Neural progenitor cell (in vitro differentiated cells): ENCODE measurements at regions not wholly inside any gene's neighbourhood (a gene's known extent, or its start where the extent isn't known, plus 50 kb on each side); places are given as distances from the start of the nearest gene placed in this dataset.

Source experiments
- DNase-seq: peaks from one replicate; pipeline ENCODE4 v3.0.0-alpha.2; 2016; ENCODE audit warnings: low spot score
- H2AFZ ChIP-seq: fragments of 200-600 bp; sonication (generic); replicated peaks from 2 replicates; pipeline ENCODE4 v1.6.1; 2016; ENCODE audit warnings: antibody characterized with exemption
- H3F3A ChIP-seq: fragments of 200-600 bp; sonication (generic); 2 replicates; pipeline ENCODE4 v1.6.1; 2016; ENCODE audit warnings: antibody characterized with exemption, low read depth
- H3K27ac ChIP-seq: fragments of 200-600 bp; sonication (generic); 2 replicates; pipeline ENCODE4 v1.5.1; 2016; ENCODE audit warnings: mild to moderate bottlenecking
- H3K27me3 ChIP-seq: fragments of 200-600 bp; sonication (generic); 2 replicates; pipeline ENCODE4 v1.6.1; 2016; ENCODE audit warnings: mild to moderate bottlenecking, moderate library complexity
- H3K36me3 ChIP-seq: fragments of 200-600 bp; sonication (generic); 2 replicates; pipeline ENCODE4 v1.5.1; 2016
- H3K4me1 ChIP-seq: fragments of 200-600 bp; sonication (generic); 2 replicates; pipeline ENCODE4 v1.6.1; 2016; ENCODE audit warnings: mixed run types
- H3K4me2 ChIP-seq: fragments of 200-600 bp; sonication (generic); 2 replicates; pipeline ENCODE4 v1.6.1; 2016
- H3K4me3 ChIP-seq: fragments of 200-600 bp; sonication (generic); 2 replicates; pipeline ENCODE4 v1.5.1; 2016
- H3K79me2 ChIP-seq: fragments of 200-600 bp; sonication (generic); 2 replicates; pipeline ENCODE4 v1.6.1; 2016; ENCODE audit warnings: low read depth
- H3K9ac ChIP-seq: fragments of 200-600 bp; sonication (generic); 2 replicates; pipeline ENCODE4 v1.6.1; 2016
- H3K9me3 ChIP-seq: fragments of 200-600 bp; sonication (generic); 2 replicates; pipeline ENCODE4 v1.5.1; 2016; ENCODE audit warnings: low read depth
- H4K20me1 ChIP-seq: fragments of 200-600 bp; sonication (generic); 2 replicates; pipeline ENCODE4 v1.6.1; 2016; ENCODE audit warnings: low read depth
- H3K27ac Mint-ChIP-seq: 3 replicates; pipeline ENCODE4 v1.8.0; 2021; ENCODE audit warnings: mixed read lengths
- H3K27me3 Mint-ChIP-seq: 2 replicates; pipeline ENCODE4 v1.8.0; 2022; ENCODE audit warnings: low read depth, mild to moderate bottlenecking, inconsistent platforms, moderate library complexity, mixed read lengths; ENCODE audit not compliant: insufficient read depth
- H3K36me3 Mint-ChIP-seq: 3 replicates; pipeline ENCODE4 v1.8.0; 2021; ENCODE audit warnings: mixed read lengths
- H3K4me1 Mint-ChIP-seq: 3 replicates; pipeline ENCODE4 v1.8.0; 2021; ENCODE audit warnings: mixed read lengths
- H3K4me3 Mint-ChIP-seq: 3 replicates; pipeline ENCODE4 v1.8.0; 2021; ENCODE audit warnings: mild to moderate bottlenecking, moderate library complexity, mixed read lengths
- H3K9me3 Mint-ChIP-seq: 3 replicates; pipeline ENCODE4 v1.8.0; 2020; ENCODE audit warnings: mixed read lengths
- EZH2 ChIP-seq: fragments of 200-600 bp; sonication (generic); IDR thresholded peaks from 2 replicates; pipeline ENCODE4 v1.6.1; 2017; ENCODE audit warnings: antibody characterized with exemption, mild to moderate bottlenecking, moderate library complexity
- EZH2phosphoT487 ChIP-seq: fragments of 200-600 bp; sonication (generic); IDR thresholded peaks from 2 replicates; pipeline ENCODE4 v1.6.1; 2017; ENCODE audit warnings: antibody characterized with exemption
- TF ChIP-seq, protein P1 (sequence below): fragments of 200-600 bp; sonication (generic); IDR thresholded peaks from 2 replicates; pipeline ENCODE4 v1.5.1; 2017; ENCODE audit warnings: antibody characterized with exemption, mild to moderate bottlenecking

DNA sequence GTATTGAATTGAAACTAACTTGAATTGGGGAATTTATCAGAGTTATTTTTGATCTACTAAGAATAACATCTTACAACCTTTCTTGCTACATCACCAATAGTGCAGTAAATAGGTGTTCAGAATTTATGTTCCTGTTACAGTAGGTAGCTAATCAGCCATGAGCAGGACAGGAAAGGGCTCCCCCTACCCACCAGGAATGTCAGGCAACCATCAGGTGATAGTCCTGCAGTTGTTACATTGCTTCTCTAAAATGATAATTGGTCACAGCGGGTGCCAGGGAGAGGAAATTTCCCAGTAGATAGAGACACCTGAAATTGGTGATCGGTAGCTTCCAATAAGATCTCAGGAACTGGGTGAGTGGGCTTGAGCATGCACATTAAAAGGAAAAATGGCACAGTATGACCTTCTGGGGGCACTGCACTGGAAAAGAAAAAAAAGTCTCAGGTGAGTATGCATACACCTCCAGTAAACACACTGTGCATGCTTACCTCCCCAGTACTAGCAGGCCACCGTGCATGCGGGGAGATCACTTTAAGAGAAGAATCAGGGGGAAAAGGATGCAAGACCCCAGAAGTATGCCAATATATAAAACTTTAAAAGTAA is 1092.0 kb upstream of the LRRTM1 start:
- no peaks in the 10 kb centered on the region for H3K36me3 ChIP-seq
- no peak overlapping the region for H3K9ac ChIP-seq
- H4K20me1 ChIP-seq = no peaks in the 10 kb centered on the region
- Mint-ChIP-seq H3K9me3 (no peaks in the 10 kb centered on the region), H3K36me3 (no peaks in the 10 kb centered on the region), H3K27me3 (peaks cover 2% of the 10 kb centered on the region), H3K4me1 (peaks cover 4% of the 10 kb centered on the region), H3K27ac (no peak overlapping the region), H3K4me3 (no peak overlapping the region)
- no peaks in the 10 kb centered on the region for H3K27me3 ChIP-seq
- no peak for TF ChIP-seq EZH2phosphoT487
- TF ChIP-seq, protein P1, sequence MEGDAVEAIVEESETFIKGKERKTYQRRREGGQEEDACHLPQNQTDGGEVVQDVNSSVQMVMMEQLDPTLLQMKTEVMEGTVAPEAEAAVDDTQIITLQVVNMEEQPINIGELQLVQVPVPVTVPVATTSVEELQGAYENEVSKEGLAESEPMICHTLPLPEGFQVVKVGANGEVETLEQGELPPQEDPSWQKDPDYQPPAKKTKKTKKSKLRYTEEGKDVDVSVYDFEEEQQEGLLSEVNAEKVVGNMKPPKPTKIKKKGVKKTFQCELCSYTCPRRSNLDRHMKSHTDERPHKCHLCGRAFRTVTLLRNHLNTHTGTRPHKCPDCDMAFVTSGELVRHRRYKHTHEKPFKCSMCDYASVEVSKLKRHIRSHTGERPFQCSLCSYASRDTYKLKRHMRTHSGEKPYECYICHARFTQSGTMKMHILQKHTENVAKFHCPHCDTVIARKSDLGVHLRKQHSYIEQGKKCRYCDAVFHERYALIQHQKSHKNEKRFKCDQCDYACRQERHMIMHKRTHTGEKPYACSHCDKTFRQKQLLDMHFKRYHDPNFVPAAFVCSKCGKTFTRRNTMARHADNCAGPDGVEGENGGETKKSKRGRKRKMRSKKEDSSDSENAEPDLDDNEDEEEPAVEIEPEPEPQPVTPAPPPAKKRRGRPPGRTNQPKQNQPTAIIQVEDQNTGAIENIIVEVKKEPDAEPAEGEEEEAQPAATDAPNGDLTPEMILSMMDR = peak; percentile 18
- no peak for TF ChIP-seq EZH2
- H2AFZ ChIP-seq = no peak overlapping the region
- H3K9me3 ChIP-seq = no peaks in the 10 kb centered on the region
- no peaks in the 10 kb centered on the region for H3K79me2 ChIP-seq
- no peak overlapping the region for H3K27ac ChIP-seq
- H3F3A ChIP-seq = peaks cover 28% of the 10 kb centered on the region
- no peak overlapping the region for H3K4me3 ChIP-seq
- peaks cover 28% of the 10 kb centered on the region for H3K4me1 ChIP-seq
- no peak overlapping the region for H3K4me2 ChIP-seq
- DNase-seq = no peak

DNA sequence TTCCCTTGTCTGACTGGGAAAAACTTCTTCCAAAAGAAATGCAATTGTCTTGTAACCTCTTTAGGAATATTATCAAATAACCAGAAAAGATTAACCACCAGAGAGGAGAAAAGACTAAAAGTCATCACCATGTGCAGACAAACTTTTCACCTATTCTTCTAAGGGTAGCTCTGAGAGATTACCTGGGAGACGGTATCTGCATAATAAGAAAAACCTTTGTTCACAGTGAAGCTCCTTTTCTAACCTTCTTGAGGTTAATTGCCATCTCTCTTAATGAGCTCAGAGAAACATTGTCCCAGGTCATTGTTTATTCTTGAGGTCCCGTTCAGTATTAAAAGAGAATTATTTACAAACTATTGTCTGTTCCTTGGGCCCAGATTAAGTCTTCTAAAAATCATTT is 1091.2 kb upstream of the LRRTM1 start:
- no peaks in the 10 kb centered on the region for H4K20me1 ChIP-seq
- peak overlapping the region; percentile 51 for H3K27ac ChIP-seq
- H3K9me3 ChIP-seq = no peaks in the 10 kb centered on the region
- no peak overlapping the region for H3K9ac ChIP-seq
- H3K79me2 ChIP-seq = no peaks in the 10 kb centered on the region
- H3K27ac Mint-ChIP-seq = no peak overlapping the region
- no peak overlapping the region for H3K4me3 ChIP-seq
- no peaks in the 10 kb centered on the region for H3K36me3 ChIP-seq
- peaks cover 2% of the 10 kb centered on the region for H3K27me3 Mint-ChIP-seq
- TF ChIP-seq, protein P1 = no peak
- TF ChIP-seq EZH2phosphoT487 (no peak), EZH2 (no peak)
- H2AFZ ChIP-seq = no peak overlapping the region
- peak overlapping the region; percentile 43 for H3K4me2 ChIP-seq
- H3K36me3 Mint-ChIP-seq = no peaks in the 10 kb centered on the region
- no peaks in the 10 kb centered on the region for H3K9me3 Mint-ChIP-seq
- no peaks in the 10 kb centered on the region for H3K27me3 ChIP-seq
- H3K4me3 Mint-ChIP-seq = no peak overlapping the region
- peaks cover 28% of the 10 kb centered on the region for H3F3A ChIP-seq
- peaks cover 28% of the 10 kb centered on the region for H3K4me1 ChIP-seq
- DNase-seq = peak; percentile 41
- peaks cover 4% of the 10 kb centered on the region for H3K4me1 Mint-ChIP-seq

DNA sequence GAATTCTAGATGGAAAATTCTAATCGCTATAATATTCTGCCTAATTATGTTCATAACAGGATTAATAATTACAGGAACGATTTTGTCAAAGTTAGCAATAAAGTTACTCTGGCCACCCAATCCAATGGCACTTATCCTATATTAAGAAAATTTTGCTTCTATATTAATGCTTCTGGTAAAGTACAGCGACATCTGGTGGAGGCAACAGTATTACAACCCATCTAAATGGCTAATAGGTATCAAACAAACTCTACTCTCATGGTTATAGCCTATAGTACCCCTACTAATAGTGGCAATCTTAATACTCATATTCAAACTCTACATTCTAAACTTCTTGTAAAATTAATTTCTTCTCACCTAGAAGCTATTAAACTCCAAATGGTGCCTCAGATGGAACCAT is 1084.7 kb upstream of the LRRTM1 start:
- H3K27me3 Mint-ChIP-seq = peaks cover 2% of the 10 kb centered on the region
- peaks cover 6% of the 10 kb centered on the region for H3K4me1 ChIP-seq
- H3K4me3 Mint-ChIP-seq = no peak overlapping the region
- no peaks in the 10 kb centered on the region for H3K79me2 ChIP-seq
- no peak overlapping the region for H3K9ac ChIP-seq
- DNase-seq = no peak
- TF ChIP-seq EZH2phosphoT487 = no peak
- TF ChIP-seq, protein P1 = peak; percentile 37
- no peaks in the 10 kb centered on the region for H3K36me3 Mint-ChIP-seq
- H3K4me3 ChIP-seq = no peak overlapping the region
- no peaks in the 10 kb centered on the region for H3K36me3 ChIP-seq
- H3K4me1 Mint-ChIP-seq = no peaks in the 10 kb centered on the region
- H3F3A ChIP-seq = no peaks in the 10 kb centered on the region
- no peak overlapping the region for H3K27ac Mint-ChIP-seq
- no peaks in the 10 kb centered on the region for H3K27me3 ChIP-seq
- H3K9me3 Mint-ChIP-seq = peaks cover 8% of the 10 kb centered on the region
- no peak overlapping the region for H3K4me2 ChIP-seq
- H2AFZ ChIP-seq = no peak overlapping the region
- no peaks in the 10 kb centered on the region for H4K20me1 ChIP-seq
- H3K9me3 ChIP-seq = no peaks in the 10 kb centered on the region
- no peak overlapping the region for H3K27ac ChIP-seq
